ENCODE measurements at regions not wholly inside any gene's neighbourhood (a gene's known extent, or its start where the extent isn't known, plus 50 kb on each side); places are given as distances from the start of the nearest gene placed in this dataset.

DNA sequence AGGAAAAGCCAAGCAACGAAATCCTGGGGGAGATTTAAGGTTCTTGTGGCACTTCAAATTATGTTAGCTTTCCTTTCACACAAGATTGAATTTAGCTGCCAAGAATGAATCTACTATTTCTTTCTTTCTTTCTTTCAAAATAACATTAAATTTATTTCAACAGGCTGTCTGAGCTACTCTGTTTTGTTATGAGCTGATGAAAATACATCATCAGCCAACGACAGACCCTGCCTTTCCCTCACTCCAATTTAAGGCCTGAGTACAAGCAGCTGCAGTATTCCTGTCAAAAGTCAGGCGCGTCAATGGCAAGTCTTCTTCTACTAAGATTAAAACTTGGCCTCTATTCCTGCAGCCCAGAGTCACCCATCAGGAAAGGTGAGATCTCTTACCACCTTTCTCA, 347.7 kb upstream of the FLRT2 start:
- BruUV-seq (replicated peaks): no TSS peak
- POLR2A ChIA-PET: no interaction called here
- Histone ChIP-seq H3K4me1 (ENCODE audit: control insufficient read depth, insufficient read depth, low read length) (no peaks in the 10 kb centered on the region), H3K27ac (ENCODE audit: low read length) (no peak overlapping the region), H3K9me3 (ENCODE audit: control insufficient read depth, insufficient read depth, low read depth, low read length) (no peaks in the 10 kb centered on the region), H3K36me3 (ENCODE audit: control insufficient read depth, insufficient read depth, low read length) (no peaks in the 10 kb centered on the region), H3K4me3 (ENCODE audit: low read depth in 2 of 2, low read length in 2 of 2) (no peak overlapping the region), H3K27me3 (ENCODE audit: control insufficient read depth, insufficient read depth, low read length) (no peaks in the 10 kb centered on the region)
- CTCF ChIA-PET: no interaction called here
- in situ Hi-C loops (cut with HindIII; ENCODE audit: low pct_unique_long_range_greater_than_20kb, low sequenced_read_pairs) (no loop called here), intact Hi-C loops (cut with micrococcal nuclease; ENCODE audit: unreplicated experiment) (no loop called here)
- no peak for ATAC-seq
- TF ChIP-seq, protein P1, sequence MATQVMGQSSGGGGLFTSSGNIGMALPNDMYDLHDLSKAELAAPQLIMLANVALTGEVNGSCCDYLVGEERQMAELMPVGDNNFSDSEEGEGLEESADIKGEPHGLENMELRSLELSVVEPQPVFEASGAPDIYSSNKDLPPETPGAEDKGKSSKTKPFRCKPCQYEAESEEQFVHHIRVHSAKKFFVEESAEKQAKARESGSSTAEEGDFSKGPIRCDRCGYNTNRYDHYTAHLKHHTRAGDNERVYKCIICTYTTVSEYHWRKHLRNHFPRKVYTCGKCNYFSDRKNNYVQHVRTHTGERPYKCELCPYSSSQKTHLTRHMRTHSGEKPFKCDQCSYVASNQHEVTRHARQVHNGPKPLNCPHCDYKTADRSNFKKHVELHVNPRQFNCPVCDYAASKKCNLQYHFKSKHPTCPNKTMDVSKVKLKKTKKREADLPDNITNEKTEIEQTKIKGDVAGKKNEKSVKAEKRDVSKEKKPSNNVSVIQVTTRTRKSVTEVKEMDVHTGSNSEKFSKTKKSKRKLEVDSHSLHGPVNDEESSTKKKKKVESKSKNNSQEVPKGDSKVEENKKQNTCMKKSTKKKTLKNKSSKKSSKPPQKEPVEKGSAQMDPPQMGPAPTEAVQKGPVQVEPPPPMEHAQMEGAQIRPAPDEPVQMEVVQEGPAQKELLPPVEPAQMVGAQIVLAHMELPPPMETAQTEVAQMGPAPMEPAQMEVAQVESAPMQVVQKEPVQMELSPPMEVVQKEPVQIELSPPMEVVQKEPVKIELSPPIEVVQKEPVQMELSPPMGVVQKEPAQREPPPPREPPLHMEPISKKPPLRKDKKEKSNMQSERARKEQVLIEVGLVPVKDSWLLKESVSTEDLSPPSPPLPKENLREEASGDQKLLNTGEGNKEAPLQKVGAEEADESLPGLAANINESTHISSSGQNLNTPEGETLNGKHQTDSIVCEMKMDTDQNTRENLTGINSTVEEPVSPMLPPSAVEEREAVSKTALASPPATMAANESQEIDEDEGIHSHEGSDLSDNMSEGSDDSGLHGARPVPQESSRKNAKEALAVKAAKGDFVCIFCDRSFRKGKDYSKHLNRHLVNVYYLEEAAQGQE (IDR thresholded peaks at IDR 0.05; ENCODE audit: insufficient read depth in 1 of 2, low read depth in 2 of 2, low read length in 1 of 2): no peak
- TF ChIP-seq, protein P2, sequence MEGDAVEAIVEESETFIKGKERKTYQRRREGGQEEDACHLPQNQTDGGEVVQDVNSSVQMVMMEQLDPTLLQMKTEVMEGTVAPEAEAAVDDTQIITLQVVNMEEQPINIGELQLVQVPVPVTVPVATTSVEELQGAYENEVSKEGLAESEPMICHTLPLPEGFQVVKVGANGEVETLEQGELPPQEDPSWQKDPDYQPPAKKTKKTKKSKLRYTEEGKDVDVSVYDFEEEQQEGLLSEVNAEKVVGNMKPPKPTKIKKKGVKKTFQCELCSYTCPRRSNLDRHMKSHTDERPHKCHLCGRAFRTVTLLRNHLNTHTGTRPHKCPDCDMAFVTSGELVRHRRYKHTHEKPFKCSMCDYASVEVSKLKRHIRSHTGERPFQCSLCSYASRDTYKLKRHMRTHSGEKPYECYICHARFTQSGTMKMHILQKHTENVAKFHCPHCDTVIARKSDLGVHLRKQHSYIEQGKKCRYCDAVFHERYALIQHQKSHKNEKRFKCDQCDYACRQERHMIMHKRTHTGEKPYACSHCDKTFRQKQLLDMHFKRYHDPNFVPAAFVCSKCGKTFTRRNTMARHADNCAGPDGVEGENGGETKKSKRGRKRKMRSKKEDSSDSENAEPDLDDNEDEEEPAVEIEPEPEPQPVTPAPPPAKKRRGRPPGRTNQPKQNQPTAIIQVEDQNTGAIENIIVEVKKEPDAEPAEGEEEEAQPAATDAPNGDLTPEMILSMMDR (IDR thresholded peaks at IDR 0.05): no peak
- no peak for TF ChIP-seq POLR2AphosphoS5 (IDR thresholded peaks at IDR 0.05; ENCODE audit: low read depth, low read length)
- no peak for TF ChIP-seq SIN3A (IDR thresholded peaks at IDR 0.05; ENCODE audit: borderline replicate concordance, insufficient read depth, low read depth, low read length)
- TF ChIP-seq TCF7L2 (IDR thresholded peaks at IDR 0.05; ENCODE audit: low read depth, low read length): no peak
- DNase-seq (ENCODE audit: low read depth, low spot score): no peak

DNA sequence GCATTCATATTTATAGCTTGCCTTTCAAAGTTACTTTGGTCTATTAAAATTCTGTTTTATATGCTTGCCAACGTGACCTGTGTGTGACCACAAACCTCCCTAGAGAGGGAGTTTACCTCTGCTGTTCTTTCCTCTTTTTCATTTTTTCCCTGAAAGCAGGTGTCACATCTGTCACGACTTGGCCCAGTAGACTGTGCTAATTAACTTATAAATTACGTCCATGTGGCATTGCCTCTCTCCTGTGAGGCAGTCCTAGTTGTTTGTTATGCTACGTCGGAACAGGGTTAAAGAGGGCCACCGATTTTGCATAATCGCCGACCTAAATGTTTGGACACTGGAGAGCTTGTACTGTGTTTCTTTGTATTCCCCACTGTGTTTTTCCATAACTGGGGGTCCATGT, 343.9 kb upstream of the FLRT2 start:
- Histone ChIP-seq H3K27ac (ENCODE audit: low read length) (no peak overlapping the region), H3K4me1 (ENCODE audit: control insufficient read depth, insufficient read depth, low read length) (no peaks in the 10 kb centered on the region), H3K4me3 (ENCODE audit: low read depth in 2 of 2, low read length in 2 of 2) (no peak overlapping the region), H3K36me3 (ENCODE audit: control insufficient read depth, insufficient read depth, low read length) (no peaks in the 10 kb centered on the region), H3K9me3 (ENCODE audit: control insufficient read depth, insufficient read depth, low read depth, low read length) (no peaks in the 10 kb centered on the region), H3K27me3 (ENCODE audit: control insufficient read depth, insufficient read depth, low read length) (no peaks in the 10 kb centered on the region)
- TF ChIP-seq, protein P2 (IDR thresholded peaks at IDR 0.05): no peak
- TF ChIP-seq, protein P1 (IDR thresholded peaks at IDR 0.05; ENCODE audit: insufficient read depth in 1 of 2, low read depth in 2 of 2, low read length in 1 of 2): no peak
- TF ChIP-seq SIN3A (IDR thresholded peaks at IDR 0.05; ENCODE audit: borderline replicate concordance, insufficient read depth, low read depth, low read length): no peak
- no peak for TF ChIP-seq POLR2AphosphoS5 (IDR thresholded peaks at IDR 0.05; ENCODE audit: low read depth, low read length)
- no peak for TF ChIP-seq TCF7L2 (IDR thresholded peaks at IDR 0.05; ENCODE audit: low read depth, low read length)
- no peak for ATAC-seq
- POLR2A ChIA-PET: no interaction called here
- intact Hi-C loops (cut with micrococcal nuclease; ENCODE audit: unreplicated experiment): no loop called here
- BruUV-seq (replicated peaks): no TSS peak
- DNase-seq (ENCODE audit: low read depth, low spot score): no peak
- in situ Hi-C loops (cut with HindIII; ENCODE audit: low pct_unique_long_range_greater_than_20kb, low sequenced_read_pairs): no loop called here
- CTCF ChIA-PET: no interaction called here
